GM12878 (cell line): ENCODE measurements at regions not wholly inside any gene's neighbourhood (a gene's known extent, or its start where the extent isn't known, plus 50 kb on each side); places are given as distances from the start of the nearest gene placed in this dataset.

Experiments
- ATAC-seq: fragments of 200-7000 bp; cut with Tn5 transposase; 3 replicates; pipeline ENCODE4 v1.9.1; 2020; ENCODE audit warnings: mild to moderate bottlenecking, moderate library complexity
- BruUV-seq: library from RNA; stranded (reverse); fragments of 400-500 nt; replicated peaks from 2 replicates; lab custom pipeline; 2021; lab: Mats Ljungman, UMichigan
- CTCF ChIA-PET: fragments of 300-600 bp; sonication (Branson Sonifier 250); formaldehyde crosslinking; extraction: SDS; loops from one replicate; lab custom pipeline; 2021; ENCODE audit warnings: inconsistent platforms; lab: Yijun Ruan, JAX
- POLR2A ChIA-PET: fragments of 350-600 bp; formaldehyde crosslinking; extraction: SDS; loops from one replicate; lab custom pipeline; 2021; ENCODE audit warnings: inconsistent platforms; lab: Charles Lee
- RAD21 ChIA-PET: fragments of 300-600 bp; sonication (Branson Sonifier 250); formaldehyde crosslinking; loops from one replicate; lab custom pipeline; 2023; ENCODE audit warnings: antibody characterized with exemption; ENCODE audit not compliant: unreplicated experiment; lab: Charles Lee
- SMC1A ChIA-PET: fragments of 300-600 bp; sonication (Branson Sonifier 250); formaldehyde crosslinking; loops from one replicate; lab custom pipeline; 2023; ENCODE audit not compliant: unreplicated experiment, uncharacterized antibody; lab: Charles Lee
- DNase-seq: peaks from one replicate; pipeline ENCODE4 v3.0.0-alpha.2; 2011; ENCODE audit warnings: low read depth, low spot score
- FAIRE-seq: peaks from 3 replicates; lab custom pipeline; 2011; peaks lifted over from hg19 to GRCh38; lab: Jason Lieb, UNC
- H2AFZ ChIP-seq: 2 replicates; pipeline ENCODE4 v1.6.0; 2011; ENCODE audit warnings: low read depth, low read length, control low read depth; ENCODE audit not compliant: control insufficient read depth
- H3K27ac ChIP-seq: 2 replicates; pipeline ENCODE4 v1.5.1; 2011; ENCODE audit warnings: control low read depth; ENCODE audit not compliant: control insufficient read depth, insufficient read depth
- H3K27me3 ChIP-seq, 2 experiments: replicated peaks in 1 of 2; 2 replicates each; pipeline versions ENCODE4 v1.6.0 to v1.6.1; 2011; ENCODE audit warnings: low read length in 1 of 2; ENCODE audit not compliant: control insufficient read depth in 2 of 2, insufficient read depth in 2 of 2
- H3K36me3 ChIP-seq, 2 experiments: 2 replicates each; pipeline ENCODE4 v1.5.1; 2011; ENCODE audit warnings: low read length in 1 of 2; ENCODE audit not compliant: control insufficient read depth in 2 of 2, insufficient read depth in 2 of 2
- H3K4me1 ChIP-seq: 2 replicates; pipeline ENCODE4 v1.6.1; 2011; ENCODE audit warnings: mild to moderate bottlenecking, low read length, moderate library complexity, mixed read lengths; ENCODE audit not compliant: control insufficient read depth, insufficient read depth
- H3K4me2 ChIP-seq: 2 replicates; pipeline ENCODE4 v1.6.0; 2011; ENCODE audit warnings: control low read depth; ENCODE audit not compliant: control insufficient read depth, insufficient read depth
- H3K4me3 ChIP-seq: fragments of 200-600 bp; sonication (generic); 2 replicates; pipeline ENCODE4 v1.5.1; 2016
- H3K79me2 ChIP-seq: 2 replicates; pipeline ENCODE4 v1.6.0; 2011; ENCODE audit warnings: low read length; ENCODE audit not compliant: control insufficient read depth, insufficient read depth
- H3K9ac ChIP-seq: 2 replicates; pipeline ENCODE4 v1.8.0; 2011; ENCODE audit warnings: low read length, control low read depth, mixed read lengths; ENCODE audit not compliant: control insufficient read depth, insufficient read depth
- H3K9me3 ChIP-seq: replicated peaks from 3 replicates; pipeline ENCODE4 v1.5.1; 2011; ENCODE audit warnings: mild to moderate bottlenecking, low read length; ENCODE audit not compliant: control insufficient read depth, insufficient read depth
- H4K20me1 ChIP-seq: 2 replicates; pipeline ENCODE4 v1.6.0; 2011; ENCODE audit not compliant: control insufficient read depth, insufficient read depth
- BHLHE40 ChIP-seq, 2 experiments: fragments of 450-650 bp in 1 of 2; IDR thresholded peaks; 2 replicates each; pipeline ENCODE4 v1.6.1; 2011 to 2017; ENCODE audit warnings: low read depth in 2 of 2, borderline replicate concordance in 1 of 2, improper control_type of control experiment in 1 of 2, low read length in 1 of 2, mild to moderate bottlenecking in 1 of 2
- CBX3 ChIP-seq: fragments of 200-600 bp; sonication (generic); IDR thresholded peaks from 2 replicates; pipeline ENCODE4 v1.6.1; 2016; ENCODE audit warnings: low read depth, borderline replicate concordance
- CHD1 ChIP-seq: IDR thresholded peaks from 2 replicates; pipeline ENCODE4 v1.6.1; 2012; ENCODE audit warnings: low read depth, low read length, improper control_type of control experiment
- CHD2 ChIP-seq: IDR thresholded peaks from 2 replicates; pipeline ENCODE4 v1.6.1; 2011; ENCODE audit warnings: low read depth, low read length, improper control_type of control experiment, borderline replicate concordance
- FOXM1 ChIP-seq: IDR thresholded peaks from 2 replicates; pipeline ENCODE4 v1.6.1; 2012; ENCODE audit warnings: low read depth, mild to moderate bottlenecking, inconsistent platforms, low read length, moderate library complexity
- HDAC6 ChIP-seq: fragments of 200-600 bp; sonication (generic); IDR thresholded peaks from one replicate; pipeline ENCODE4 v1.8.0; 2017; ENCODE audit warnings: antibody characterized with exemption; ENCODE audit not compliant: unreplicated experiment
- KDM1A ChIP-seq: fragments of 200-600 bp; sonication (generic); IDR thresholded peaks from 2 replicates; pipeline ENCODE4 v1.6.1; 2016; ENCODE audit warnings: borderline replicate concordance
- LARP7 ChIP-seq: fragments of 450-650 bp; IDR thresholded peaks from 2 replicates; pipeline ENCODE4 v1.6.1; 2017; ENCODE audit warnings: mild to moderate bottlenecking
- MYB ChIP-seq: fragments of 150-350 bp; IDR thresholded peaks from 2 replicates; pipeline ENCODE4 v1.6.1; 2014; ENCODE audit warnings: mild to moderate bottlenecking, low read depth, low read length, borderline replicate concordance
- NBN ChIP-seq: fragments of 450-650 bp; IDR thresholded peaks from 2 replicates; pipeline ENCODE4 v1.6.1; 2016
- NR2F1 ChIP-seq: fragments of 450-650 bp; conservative IDR thresholded peaks from 2 replicates; pipeline ENCODE4 v1.6.1; 2017; ENCODE audit warnings: mild to moderate bottlenecking
- PKNOX1 ChIP-seq: fragments of 450-650 bp; IDR thresholded peaks from 2 replicates; pipeline ENCODE4 v1.6.1; 2016; ENCODE audit warnings: mild to moderate bottlenecking
- ZNF217 ChIP-seq: fragments of 450-650 bp; IDR thresholded peaks from 2 replicates; pipeline ENCODE4 v1.6.1; 2017; ENCODE audit warnings: antibody characterized with exemption, mild to moderate bottlenecking
- WGBS: methylation state at CpG from one replicate; pipeline ENCODE4 v1.1.6; 2016; ENCODE audit warnings: low lambda C conversion rate; ENCODE audit not compliant: insufficient replicate concordance, insufficient coverage; ENCODE audit errors: missing lambda C conversion rate; 5-methylcytosine and 5-hydroxymethylcytosine counted together
- in situ Hi-C: fragments of 300-500 bp; cut with MboI; formaldehyde crosslinking; loops from 9 replicates; pipeline ENCODE4 v1.14.3; 2018; ENCODE audit warnings: mixed read lengths
- intact Hi-C: fragments of 100-400 bp; cut with micrococcal nuclease; formaldehyde crosslinking; loops from one replicate; pipeline ENCODE4 v1.14.2; 2022; ENCODE audit not compliant: unreplicated experiment
- TF ChIP-seq, protein P1 (sequence below), 3 experiments: IDR thresholded peaks in 2 of 3; conservative IDR thresholded peaks in 1 of 3; 2 replicates each; pipeline ENCODE4 v1.5.1; 2011; ENCODE audit warnings: low read depth in 3 of 3, low read length in 3 of 3, mild to moderate bottlenecking in 3 of 3, control low read depth in 2 of 3, moderate library complexity in 2 of 3, inconsistent platforms in 1 of 3, mixed read lengths in 1 of 3; ENCODE audit not compliant: control insufficient read depth in 2 of 3, insufficient read depth in 1 of 3; ENCODE audit errors: extremely low read depth in 1 of 3
- TF ChIP-seq, protein P2 (sequence below): fragments of 150-350 bp; IDR thresholded peaks from 2 replicates; pipeline ENCODE4 v1.6.1; 2016; ENCODE audit warnings: low read depth, low read length
- TF ChIP-seq, protein P3 (sequence below): fragments of 450-650 bp; IDR thresholded peaks from 2 replicates; pipeline ENCODE4 v1.6.1; 2016; ENCODE audit warnings: mild to moderate bottlenecking, moderate library complexity, borderline replicate concordance

- RAD21 ChIA-PET, result no interaction called here
- intact Hi-C loops (no loop called here), in situ Hi-C loops (no loop called here)
- no peak overlapping the region for H3K4me2 ChIP-seq
- WGBS, result 4% methylated on average over 1 of the region's 1 CpG
- CTCF ChIA-PET, result no interaction called here
- BruUV-seq, result no TSS peak
- H3K4me1 ChIP-seq, result no peaks in the 10 kb centered on the region
- no peak overlapping the region for H3K27ac ChIP-seq
- H3K36me3 ChIP-seq, result no peaks in the 10 kb centered on the region
- no peaks in the 10 kb centered on the region for H4K20me1 ChIP-seq
- SMC1A ChIA-PET, result no interaction called here
- ATAC-seq, result no peak
- H2AFZ ChIP-seq, result no peak overlapping the region
- H3K79me2 ChIP-seq, result no peaks in the 10 kb centered on the region
- POLR2A ChIA-PET, result no interaction called here
- FAIRE-seq, result no peak
- no peak overlapping the region for H3K4me3 ChIP-seq
- H3K27me3 ChIP-seq, result no peaks in the 10 kb centered on the region
- H3K9ac ChIP-seq, result no peak overlapping the region
- no peaks in the 10 kb centered on the region for H3K9me3 ChIP-seq
- DNase-seq, result no peak
- TF ChIP-seq PKNOX1 (no peak), LARP7 (no peak), HDAC6 (no peak), CHD2 (no peak), MYB (no peak), FOXM1 (no peak), NBN (no peak), BHLHE40 (IDR thresholded peaks at IDR 0.05; ENCODE audit: borderline replicate concordance in 1 of 2, low read depth in 2 of 2, low read length in 1 of 2) (no peak), KDM1A (no peak), ZNF217 (no peak), CBX3 (no peak), CHD1 (no peak), NR2F1 (no peak)
- TF ChIP-seq, protein P1, sequence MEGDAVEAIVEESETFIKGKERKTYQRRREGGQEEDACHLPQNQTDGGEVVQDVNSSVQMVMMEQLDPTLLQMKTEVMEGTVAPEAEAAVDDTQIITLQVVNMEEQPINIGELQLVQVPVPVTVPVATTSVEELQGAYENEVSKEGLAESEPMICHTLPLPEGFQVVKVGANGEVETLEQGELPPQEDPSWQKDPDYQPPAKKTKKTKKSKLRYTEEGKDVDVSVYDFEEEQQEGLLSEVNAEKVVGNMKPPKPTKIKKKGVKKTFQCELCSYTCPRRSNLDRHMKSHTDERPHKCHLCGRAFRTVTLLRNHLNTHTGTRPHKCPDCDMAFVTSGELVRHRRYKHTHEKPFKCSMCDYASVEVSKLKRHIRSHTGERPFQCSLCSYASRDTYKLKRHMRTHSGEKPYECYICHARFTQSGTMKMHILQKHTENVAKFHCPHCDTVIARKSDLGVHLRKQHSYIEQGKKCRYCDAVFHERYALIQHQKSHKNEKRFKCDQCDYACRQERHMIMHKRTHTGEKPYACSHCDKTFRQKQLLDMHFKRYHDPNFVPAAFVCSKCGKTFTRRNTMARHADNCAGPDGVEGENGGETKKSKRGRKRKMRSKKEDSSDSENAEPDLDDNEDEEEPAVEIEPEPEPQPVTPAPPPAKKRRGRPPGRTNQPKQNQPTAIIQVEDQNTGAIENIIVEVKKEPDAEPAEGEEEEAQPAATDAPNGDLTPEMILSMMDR (IDR thresholded peaks at IDR 0.05 in 2 of 3, conservative IDR thresholded peaks at IDR 0.05 in 1 of 3; ENCODE audit: control insufficient read depth in 2 of 3, extremely low read depth in 1 of 3, insufficient read depth in 1 of 3, low read depth in 3 of 3, low read length in 3 of 3), result no peak
- TF ChIP-seq, protein P2, sequence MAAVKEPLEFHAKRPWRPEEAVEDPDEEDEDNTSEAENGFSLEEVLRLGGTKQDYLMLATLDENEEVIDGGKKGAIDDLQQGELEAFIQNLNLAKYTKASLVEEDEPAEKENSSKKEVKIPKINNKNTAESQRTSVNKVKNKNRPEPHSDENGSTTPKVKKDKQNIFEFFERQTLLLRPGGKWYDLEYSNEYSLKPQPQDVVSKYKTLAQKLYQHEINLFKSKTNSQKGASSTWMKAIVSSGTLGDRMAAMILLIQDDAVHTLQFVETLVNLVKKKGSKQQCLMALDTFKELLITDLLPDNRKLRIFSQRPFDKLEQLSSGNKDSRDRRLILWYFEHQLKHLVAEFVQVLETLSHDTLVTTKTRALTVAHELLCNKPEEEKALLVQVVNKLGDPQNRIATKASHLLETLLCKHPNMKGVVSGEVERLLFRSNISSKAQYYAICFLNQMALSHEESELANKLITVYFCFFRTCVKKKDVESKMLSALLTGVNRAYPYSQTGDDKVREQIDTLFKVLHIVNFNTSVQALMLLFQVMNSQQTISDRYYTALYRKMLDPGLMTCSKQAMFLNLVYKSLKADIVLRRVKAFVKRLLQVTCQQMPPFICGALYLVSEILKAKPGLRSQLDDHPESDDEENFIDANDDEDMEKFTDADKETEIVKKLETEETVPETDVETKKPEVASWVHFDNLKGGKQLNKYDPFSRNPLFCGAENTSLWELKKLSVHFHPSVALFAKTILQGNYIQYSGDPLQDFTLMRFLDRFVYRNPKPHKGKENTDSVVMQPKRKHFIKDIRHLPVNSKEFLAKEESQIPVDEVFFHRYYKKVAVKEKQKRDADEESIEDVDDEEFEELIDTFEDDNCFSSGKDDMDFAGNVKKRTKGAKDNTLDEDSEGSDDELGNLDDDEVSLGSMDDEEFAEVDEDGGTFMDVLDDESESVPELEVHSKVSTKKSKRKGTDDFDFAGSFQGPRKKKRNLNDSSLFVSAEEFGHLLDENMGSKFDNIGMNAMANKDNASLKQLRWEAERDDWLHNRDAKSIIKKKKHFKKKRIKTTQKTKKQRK, result no peak
- TF ChIP-seq, protein P3, sequence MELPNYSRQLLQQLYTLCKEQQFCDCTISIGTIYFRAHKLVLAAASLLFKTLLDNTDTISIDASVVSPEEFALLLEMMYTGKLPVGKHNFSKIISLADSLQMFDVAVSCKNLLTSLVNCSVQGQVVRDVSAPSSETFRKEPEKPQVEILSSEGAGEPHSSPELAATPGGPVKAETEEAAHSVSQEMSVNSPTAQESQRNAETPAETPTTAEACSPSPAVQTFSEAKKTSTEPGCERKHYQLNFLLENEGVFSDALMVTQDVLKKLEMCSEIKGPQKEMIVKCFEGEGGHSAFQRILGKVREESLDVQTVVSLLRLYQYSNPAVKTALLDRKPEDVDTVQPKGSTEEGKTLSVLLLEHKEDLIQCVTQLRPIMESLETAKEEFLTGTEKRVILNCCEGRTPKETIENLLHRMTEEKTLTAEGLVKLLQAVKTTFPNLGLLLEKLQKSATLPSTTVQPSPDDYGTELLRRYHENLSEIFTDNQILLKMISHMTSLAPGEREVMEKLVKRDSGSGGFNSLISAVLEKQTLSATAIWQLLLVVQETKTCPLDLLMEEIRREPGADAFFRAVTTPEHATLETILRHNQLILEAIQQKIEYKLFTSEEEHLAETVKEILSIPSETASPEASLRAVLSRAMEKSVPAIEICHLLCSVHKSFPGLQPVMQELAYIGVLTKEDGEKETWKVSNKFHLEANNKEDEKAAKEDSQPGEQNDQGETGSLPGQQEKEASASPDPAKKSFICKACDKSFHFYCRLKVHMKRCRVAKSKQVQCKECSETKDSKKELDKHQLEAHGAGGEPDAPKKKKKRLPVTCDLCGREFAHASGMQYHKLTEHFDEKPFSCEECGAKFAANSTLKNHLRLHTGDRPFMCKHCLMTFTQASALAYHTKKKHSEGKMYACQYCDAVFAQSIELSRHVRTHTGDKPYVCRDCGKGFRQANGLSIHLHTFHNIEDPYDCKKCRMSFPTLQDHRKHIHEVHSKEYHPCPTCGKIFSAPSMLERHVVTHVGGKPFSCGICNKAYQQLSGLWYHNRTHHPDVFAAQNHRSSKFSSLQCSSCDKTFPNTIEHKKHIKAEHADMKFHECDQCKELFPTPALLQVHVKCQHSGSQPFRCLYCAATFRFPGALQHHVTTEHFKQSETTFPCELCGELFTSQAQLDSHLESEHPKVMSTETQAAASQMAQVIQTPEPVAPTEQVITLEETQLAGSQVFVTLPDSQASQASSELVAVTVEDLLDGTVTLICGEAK, result no peak
Measured at GRCh38 chr13:104318121-104318520, 1251.9 kb upstream of the SLC10A2 start.
